GM12874 (cell line): ENCODE measurements at regions not wholly inside any gene's neighbourhood (a gene's known extent, or its start where the extent isn't known, plus 50 kb on each side); places are given as distances from the start of the nearest gene placed in this dataset.

Experiments used
- CTCF ChIP-seq: IDR thresholded peaks from 2 replicates; pipeline ENCODE4 v1.5.1; 2011; ENCODE audit warnings: low read depth, mild to moderate bottlenecking, control low read depth, low read length, moderate library complexity; ENCODE audit not compliant: insufficient read depth

GRCh38 chr13:22897571-22898314, 283.0 kb upstream of the SGCG start:
- TF ChIP-seq CTCF = no peak

- no peak for TF ChIP-seq CTCF
Observed at GRCh38 chr13:22903301-22903700, 277.5 kb upstream of the SGCG start.

GRCh38 chr13:22903925-22904324, 276.9 kb upstream of the SGCG start:
- no peak for TF ChIP-seq CTCF

- TF ChIP-seq CTCF = no peak
Observed at GRCh38 chr13:22915442-22916082, 265.2 kb upstream of the SGCG start.

- no peak for TF ChIP-seq CTCF
Observed at GRCh38 chr13:22925881-22926747, 254.7 kb upstream of the SGCG start.

GRCh38 chr13:22926748-22927400, 253.9 kb upstream of the SGCG start:
- TF ChIP-seq CTCF = no peak
